Memory B cell (primary cell): ENCODE measurements at regions not wholly inside any gene's neighbourhood (a gene's known extent, or its start where the extent isn't known, plus 50 kb on each side); places are given as distances from the start of the nearest gene placed in this dataset.
"Not testable (repeated sequence)": the region's sequence is repeated elsewhere in the genome, so short reads cannot be mapped to it uniquely, and the experiment has no call there.

Experiments
- ATAC-seq: fragments of 150-1000 bp; cut with Tn5 transposase; 2 replicates; pipeline ENCODE4 v1.10.0; 2021; ENCODE audit warnings: low read depth, mild to moderate bottlenecking, moderate library complexity
- DNase-seq, 2 donors: peaks; one replicate each; pipeline ENCODE4 v3.0.0; 2022; ENCODE audit warnings: low spot score in 2 of 2
- H3K27ac Mint-ChIP-seq: one replicate; pipeline ENCODE4 v1.8.0; 2022; ENCODE audit warnings: mild to moderate bottlenecking, moderate library complexity, mixed read lengths
- H3K27me3 Mint-ChIP-seq: one replicate; pipeline ENCODE4 v1.8.0; 2022; ENCODE audit warnings: mixed read lengths
- H3K36me3 Mint-ChIP-seq: one replicate; pipeline ENCODE4 v1.8.0; 2022; ENCODE audit warnings: mild to moderate bottlenecking, mixed read lengths
- H3K4me1 Mint-ChIP-seq: one replicate; pipeline ENCODE4 v1.8.0; 2022; ENCODE audit warnings: mixed read lengths
- H3K4me3 Mint-ChIP-seq: one replicate; pipeline ENCODE4 v1.8.0; 2022; ENCODE audit warnings: mild to moderate bottlenecking, moderate library complexity, mixed read lengths
- H3K9me3 Mint-ChIP-seq: one replicate; pipeline ENCODE4 v1.8.0; 2022; ENCODE audit warnings: mixed read lengths

DNA sequence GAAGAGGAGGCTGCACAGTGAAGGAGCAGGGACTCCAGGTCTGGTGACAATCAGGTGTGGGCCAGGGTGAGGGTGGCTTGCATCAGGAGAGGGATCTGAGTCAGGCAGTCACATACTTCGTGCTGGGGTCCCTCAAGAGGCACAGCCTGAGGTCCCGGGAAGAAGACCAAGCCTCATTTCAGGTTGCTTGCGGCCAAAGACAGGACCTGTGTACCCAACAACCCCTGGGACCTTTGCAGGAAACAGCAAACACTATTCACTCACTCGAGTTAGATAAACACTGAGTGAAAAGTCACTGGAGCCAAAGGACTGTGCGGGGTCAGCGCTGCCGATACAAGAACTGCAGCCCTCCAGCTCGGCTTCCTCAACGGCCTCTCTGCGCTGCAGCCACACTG is 104.4 kb downstream of the SINHCAF start:
- no peak overlapping the region for H3K4me3 Mint-ChIP-seq
- H3K36me3 Mint-ChIP-seq = no peaks in the 10 kb centered on the region
- DNase-seq (no peak), ATAC-seq (no peak)
- H3K27me3 Mint-ChIP-seq = peaks cover 14% of the 10 kb centered on the region
- H3K4me1 Mint-ChIP-seq = no peaks in the 10 kb centered on the region
- H3K9me3 Mint-ChIP-seq = no peaks in the 10 kb centered on the region
- H3K27ac Mint-ChIP-seq = no peak overlapping the region

DNA sequence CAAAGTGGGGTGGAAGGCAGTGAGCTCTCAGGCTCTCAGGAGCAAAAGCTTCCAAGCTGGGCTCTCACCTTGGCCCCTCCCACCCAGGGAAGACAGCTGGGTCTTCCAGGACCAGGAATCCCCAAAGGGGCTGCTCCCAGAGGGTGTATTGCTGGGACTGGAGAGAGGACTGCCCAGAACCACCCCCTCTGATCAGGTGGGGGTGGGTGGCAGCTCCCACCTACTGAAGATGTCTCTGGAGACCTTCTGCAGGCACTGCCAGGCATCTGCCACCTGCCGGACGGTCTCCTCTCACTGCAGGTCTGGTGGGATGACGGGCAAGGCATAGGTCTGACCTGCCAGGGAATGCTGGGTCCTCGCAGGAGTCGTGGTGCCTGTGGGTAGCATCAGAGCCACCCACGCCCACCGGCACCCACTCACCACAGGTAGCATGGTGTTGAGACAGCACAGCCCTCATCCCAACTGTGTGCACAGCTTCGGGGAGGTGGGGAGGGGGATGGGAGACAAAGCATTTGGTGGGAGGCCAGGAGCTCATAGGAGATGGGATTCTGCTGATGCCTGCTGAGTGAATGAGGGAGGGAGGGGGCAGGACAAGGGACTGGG is 103.2 kb downstream of the SINHCAF start:
- no peak overlapping the region for H3K4me3 Mint-ChIP-seq
- H3K27ac Mint-ChIP-seq = no peak overlapping the region
- H3K27me3 Mint-ChIP-seq = peaks cover 8% of the 10 kb centered on the region
- no peak for ATAC-seq
- no peak for DNase-seq
- no peaks in the 10 kb centered on the region for H3K36me3 Mint-ChIP-seq
- no peaks in the 10 kb centered on the region for H3K9me3 Mint-ChIP-seq
- no peaks in the 10 kb centered on the region for H3K4me1 Mint-ChIP-seq

DNA sequence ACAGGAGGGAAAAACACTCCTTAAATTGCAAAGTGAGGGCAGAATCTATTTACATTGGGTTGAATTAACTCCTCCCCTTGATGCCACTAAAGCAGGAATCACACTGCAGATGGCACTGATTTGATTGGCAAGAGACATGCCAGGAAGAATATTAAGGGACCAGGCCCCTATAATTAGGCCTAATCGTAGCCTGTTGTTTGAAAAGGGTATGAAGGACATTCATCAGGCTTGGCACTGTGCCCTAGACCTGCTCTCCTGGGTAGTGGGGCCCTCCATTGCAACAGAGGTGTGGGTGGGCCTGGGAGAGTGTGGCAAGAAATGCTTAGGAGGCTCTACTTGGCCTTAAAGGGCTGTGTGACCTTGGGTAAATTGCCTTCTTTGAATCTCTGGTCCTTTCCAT is 102.3 kb downstream of the SINHCAF start:
- H3K4me3 Mint-ChIP-seq = not testable (repeated sequence)

DNA sequence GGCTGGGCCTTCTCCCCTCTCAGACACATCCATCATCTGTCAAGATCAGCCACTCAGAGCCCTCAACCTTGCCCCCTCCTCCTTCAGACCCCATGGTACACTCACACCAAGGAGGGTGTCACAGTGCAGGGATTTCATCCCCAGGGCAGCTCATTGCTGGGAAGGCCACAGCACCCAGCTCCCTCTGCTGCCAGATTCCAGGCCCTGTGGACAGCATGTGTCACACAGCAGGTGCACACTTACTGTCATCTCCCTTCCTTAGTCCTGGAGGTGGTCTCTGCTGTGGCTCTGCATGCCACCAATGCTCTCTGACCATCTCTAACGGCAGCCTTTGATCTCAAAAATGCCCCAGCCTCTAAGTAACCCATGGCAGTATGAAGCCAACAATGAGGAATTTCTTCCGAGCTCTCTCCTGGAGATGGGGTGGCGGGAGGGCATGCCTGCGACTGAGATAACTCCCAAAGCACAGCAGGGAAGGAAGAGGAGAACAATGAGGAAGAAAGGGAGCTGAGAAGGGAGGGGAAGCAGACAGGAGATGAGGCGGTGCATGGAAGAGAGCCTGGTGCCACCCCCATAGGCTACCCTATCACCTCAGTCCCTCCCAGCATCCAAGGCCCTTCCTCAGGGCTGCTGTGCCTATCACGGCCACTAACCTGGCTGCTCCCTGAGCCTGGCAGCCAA is 101.0 kb downstream of the SINHCAF start:
- no peaks in the 10 kb centered on the region for H3K36me3 Mint-ChIP-seq
- H3K27ac Mint-ChIP-seq = no peak overlapping the region
- H3K4me1 Mint-ChIP-seq = no peaks in the 10 kb centered on the region
- H3K4me3 Mint-ChIP-seq = no peak overlapping the region
- DNase-seq = no peak
- no peak for ATAC-seq
- no peaks in the 10 kb centered on the region for H3K9me3 Mint-ChIP-seq
- H3K27me3 Mint-ChIP-seq = peaks cover 3% of the 10 kb centered on the region

More for the DNA sequence above, 102.3 kb downstream of the SINHCAF start:
- not testable (repeated sequence) for ATAC-seq, H3K27ac Mint-ChIP-seq, H3K4me1 Mint-ChIP-seq, H3K36me3 Mint-ChIP-seq, H3K9me3 Mint-ChIP-seq, H3K27me3 Mint-ChIP-seq, DNase-seq

DNA sequence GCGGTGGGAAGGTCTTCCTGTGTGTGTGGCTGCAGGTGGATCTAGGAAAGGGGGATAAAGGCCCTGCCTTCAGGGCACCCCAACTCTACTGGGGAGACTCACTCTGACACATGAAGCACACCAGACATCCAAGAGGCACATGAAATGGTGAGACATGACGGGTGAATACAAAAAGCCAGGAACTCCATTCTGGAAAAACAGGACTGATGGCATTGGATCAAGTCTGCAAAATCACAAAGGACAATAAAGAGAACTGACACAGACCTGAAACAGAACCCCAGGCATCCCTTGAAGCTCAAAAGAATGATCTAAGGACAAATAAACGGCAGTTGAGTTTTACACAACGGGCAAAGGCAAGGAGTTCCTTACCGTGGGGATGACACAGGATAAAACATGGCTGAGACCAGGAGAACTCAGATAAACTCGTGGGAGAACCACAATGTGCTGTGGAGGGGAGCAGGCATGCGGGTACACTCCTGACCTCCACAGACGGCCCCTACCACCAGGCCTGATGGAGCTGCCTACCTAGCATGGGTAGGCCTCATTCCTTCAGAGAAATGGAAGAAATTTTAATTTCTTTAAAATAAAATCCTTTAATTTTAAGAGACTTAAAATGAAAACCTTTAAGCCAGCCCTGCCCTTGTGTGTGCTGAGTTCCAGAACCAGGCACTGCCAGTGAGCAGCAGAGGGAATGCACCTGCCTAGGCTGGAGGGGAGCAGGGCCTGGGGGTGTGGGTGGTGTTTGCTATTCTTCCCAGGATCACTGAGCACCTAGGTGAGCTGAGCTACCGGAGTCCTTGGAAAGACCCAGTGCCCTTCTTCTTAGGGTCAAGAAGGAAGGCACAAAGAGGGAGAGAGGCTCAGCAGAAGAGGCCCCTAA is 100.1 kb downstream of the SINHCAF start:
- no peak overlapping the region for H3K27ac Mint-ChIP-seq
- no peaks in the 10 kb centered on the region for H3K9me3 Mint-ChIP-seq
- DNase-seq (no peak), ATAC-seq (no peak)
- no peak overlapping the region for H3K4me3 Mint-ChIP-seq
- H3K4me1 Mint-ChIP-seq = no peaks in the 10 kb centered on the region
- no peaks in the 10 kb centered on the region for H3K36me3 Mint-ChIP-seq
- H3K27me3 Mint-ChIP-seq = peaks cover 2% of the 10 kb centered on the region

DNA sequence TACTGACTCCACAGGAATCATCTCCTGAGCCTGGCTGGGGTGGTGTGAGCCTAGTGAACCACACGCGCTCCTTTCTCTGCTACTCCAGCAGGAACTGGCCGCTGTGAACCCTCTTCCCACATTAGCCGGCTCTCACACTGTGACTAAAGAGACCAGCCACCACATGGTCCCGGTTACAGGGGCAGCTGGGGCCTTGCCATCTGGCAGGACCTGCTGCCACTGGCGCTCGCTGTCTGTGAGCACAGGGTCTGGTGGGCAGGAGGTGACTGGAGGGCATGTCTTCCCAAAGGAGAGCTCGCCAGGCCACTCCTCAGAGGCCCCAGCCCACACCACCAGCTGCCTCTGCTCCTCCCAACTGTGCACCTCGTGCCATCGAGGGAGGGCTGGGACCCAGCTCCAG is 99.3 kb downstream of the SINHCAF start:
- H3K9me3 Mint-ChIP-seq = peaks cover 3% of the 10 kb centered on the region
- no peak overlapping the region for H3K27ac Mint-ChIP-seq
- H3K4me1 Mint-ChIP-seq = no peaks in the 10 kb centered on the region
- no peak for ATAC-seq
- DNase-seq = no peak
- peaks cover 3% of the 10 kb centered on the region for H3K27me3 Mint-ChIP-seq
- no peak overlapping the region for H3K4me3 Mint-ChIP-seq
- H3K36me3 Mint-ChIP-seq = no peaks in the 10 kb centered on the region

DNA sequence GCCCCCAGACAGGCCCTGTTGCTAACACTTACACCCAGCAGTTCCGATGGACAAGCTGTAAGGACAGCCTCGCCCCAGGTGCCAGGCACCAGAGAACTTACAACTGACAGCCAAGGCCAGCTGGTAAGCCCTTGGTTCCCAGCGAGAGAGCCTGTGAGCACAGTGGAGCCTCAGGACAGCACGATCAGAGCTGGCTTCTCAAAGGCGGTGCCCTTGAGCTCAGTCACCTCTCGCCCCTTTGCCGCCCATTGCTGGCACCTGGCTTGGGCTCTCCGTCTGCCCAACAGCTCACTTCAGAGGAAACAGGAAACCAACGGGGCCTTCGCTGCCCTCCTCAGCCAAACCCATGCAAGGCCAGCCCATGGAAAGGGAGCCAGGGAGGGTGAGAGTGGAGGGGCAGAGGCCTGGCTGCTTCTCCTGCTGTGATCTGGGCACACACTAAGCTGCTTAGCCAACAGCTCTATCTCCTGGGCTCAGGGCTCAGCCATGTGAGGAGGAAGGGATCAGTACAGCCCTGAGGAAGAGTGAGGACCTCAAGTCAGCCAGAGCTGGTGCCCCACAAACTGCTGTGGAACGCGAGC is 98.5 kb downstream of the SINHCAF start:
- no peaks in the 10 kb centered on the region for H3K4me1 Mint-ChIP-seq
- DNase-seq (no peak), ATAC-seq (no peak)
- no peak overlapping the region for H3K4me3 Mint-ChIP-seq
- H3K9me3 Mint-ChIP-seq = peaks cover 4% of the 10 kb centered on the region
- H3K27ac Mint-ChIP-seq = no peak overlapping the region
- peaks cover 2% of the 10 kb centered on the region for H3K27me3 Mint-ChIP-seq
- no peaks in the 10 kb centered on the region for H3K36me3 Mint-ChIP-seq

DNA sequence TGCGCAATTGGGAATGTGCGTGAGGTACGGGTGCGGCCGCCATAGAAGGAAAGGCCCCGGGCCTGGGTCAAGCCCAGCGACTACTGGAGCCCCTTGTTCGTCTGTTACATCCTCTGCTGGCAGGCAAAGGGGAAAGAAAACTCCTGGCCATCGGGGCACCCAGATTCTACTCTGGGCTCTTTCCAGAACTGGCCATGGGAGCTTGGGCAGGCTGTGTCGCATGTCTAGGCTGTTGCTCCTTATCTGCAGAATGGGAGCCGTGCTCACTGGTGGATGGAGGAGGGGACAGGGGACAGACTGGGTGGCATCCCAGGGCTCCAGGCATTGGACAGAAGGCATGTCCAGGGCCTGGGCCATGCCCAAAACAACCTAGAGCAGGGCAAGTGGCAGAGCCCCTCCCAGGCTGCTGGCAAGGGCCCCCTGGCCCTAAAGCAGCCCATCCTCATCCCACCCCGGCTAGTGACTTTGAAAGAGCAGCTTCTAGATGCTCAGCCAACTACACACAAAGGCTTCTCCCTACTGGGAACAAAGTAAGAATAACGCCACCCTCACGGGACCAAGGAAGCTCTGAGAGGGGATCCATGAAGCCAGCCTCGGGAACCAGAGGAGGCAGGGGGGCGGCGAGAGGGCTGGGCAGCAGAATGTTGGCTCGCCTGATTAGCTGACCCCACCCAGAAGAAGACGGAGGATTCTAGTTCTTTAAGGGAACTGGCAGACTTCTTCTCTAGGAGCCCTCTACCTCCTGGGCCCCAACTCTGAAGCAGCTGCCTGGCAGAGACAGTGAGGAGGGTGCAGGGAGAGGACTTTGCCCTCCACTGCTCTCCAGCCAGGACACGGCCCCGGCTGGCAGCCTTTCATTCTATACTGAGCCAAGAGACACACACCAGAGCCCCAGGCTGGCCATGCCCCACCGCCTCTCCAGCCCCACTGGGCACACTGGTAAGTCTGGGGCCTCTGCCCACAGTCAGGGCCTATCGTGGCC is 96.8 kb downstream of the SINHCAF start:
- no peaks in the 10 kb centered on the region for H3K36me3 Mint-ChIP-seq
- H3K27ac Mint-ChIP-seq = no peak overlapping the region
- no peak overlapping the region for H3K4me3 Mint-ChIP-seq
- peaks cover 4% of the 10 kb centered on the region for H3K27me3 Mint-ChIP-seq
- ATAC-seq (no peak), DNase-seq (no peak)
- H3K4me1 Mint-ChIP-seq = no peaks in the 10 kb centered on the region
- H3K9me3 Mint-ChIP-seq = peaks cover 4% of the 10 kb centered on the region

DNA sequence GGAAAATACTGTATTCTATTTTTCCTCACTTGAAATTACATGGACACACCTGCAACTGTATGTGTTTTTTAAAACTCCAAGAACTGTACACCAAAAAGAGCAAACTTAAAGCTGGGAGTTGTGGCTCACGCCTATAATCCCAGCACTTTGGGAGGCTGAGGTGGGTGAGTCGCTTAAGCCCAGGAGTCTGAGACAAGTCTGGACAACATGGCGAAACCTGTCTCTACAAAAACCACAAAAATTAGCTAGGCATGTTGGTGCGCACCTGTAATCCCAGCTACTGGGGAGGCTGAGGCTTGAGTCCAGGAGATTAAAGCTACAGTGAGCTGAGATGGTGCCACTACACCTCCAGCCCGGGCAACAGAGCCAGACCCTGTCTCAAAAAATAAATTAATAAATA is 95.9 kb downstream of the SINHCAF start:
- H3K4me3 Mint-ChIP-seq = no peak overlapping the region
- peaks cover 4% of the 10 kb centered on the region for H3K9me3 Mint-ChIP-seq
- no peak overlapping the region for H3K27ac Mint-ChIP-seq
- no peaks in the 10 kb centered on the region for H3K4me1 Mint-ChIP-seq
- H3K27me3 Mint-ChIP-seq = peaks cover 6% of the 10 kb centered on the region
- H3K36me3 Mint-ChIP-seq = no peaks in the 10 kb centered on the region
- ATAC-seq (no peak), DNase-seq (no peak)
